A549 (cell line): ENCODE measurements at regions not wholly inside any gene's neighbourhood (a gene's known extent, or its start where the extent isn't known, plus 50 kb on each side); places are given as distances from the start of the nearest gene placed in this dataset.

Experiments
- ATAC-seq, 2 experiments: fragments of 200-7000 bp in 1 of 2; fragments of >200 bp in 1 of 2; cut with Nextera tagmentation in 1 of 2; cut with Tn5 transposase in 1 of 2; 3 replicates each; pipeline versions ENCODE4 v1.8.0 to v1.9.1; 2018 to 2020; ENCODE audit warnings: mild to moderate bottlenecking in 1 of 2, moderate library complexity in 1 of 2
- CTCF ChIA-PET: fragments of 300-600 bp; sonication (Branson Sonifier 250); formaldehyde crosslinking; extraction: SDS; loops from one replicate; lab custom pipeline; 2021; ENCODE audit warnings: antibody characterized with exemption, inconsistent platforms; lab: Yijun Ruan, JAX
- POLR2A ChIA-PET: fragments of 350-600 bp; formaldehyde crosslinking; extraction: SDS; loops from one replicate; lab custom pipeline; 2021; ENCODE audit warnings: antibody characterized with exemption, inconsistent platforms; lab: Yijun Ruan, JAX
- DNase-seq, 2 experiments: peaks; one replicate each; pipeline versions ENCODE4 v3.0.0 to v3.0.0-alpha.2; 2011 to 2016; ENCODE audit warnings: low read depth in 1 of 2, low spot score in 1 of 2
- FAIRE-seq: peaks from 2 replicates; lab custom pipeline; 2011; peaks lifted over from hg19 to GRCh38; lab: Jason Lieb, UNC
- H3K27ac ChIP-seq, 2 experiments: fragments of >200 bp; sonication (Bioruptor Twin); formaldehyde crosslinking; 3 replicates each; pipeline ENCODE4 v1.5.1; 2016 to 2017
- H3K4me1 ChIP-seq: fragments of >200 bp; sonication (Bioruptor Twin); formaldehyde crosslinking; 3 replicates; pipeline ENCODE4 v1.6.1; 2016
- H3K4me2 ChIP-seq: fragments of >200 bp; sonication (Bioruptor Twin); formaldehyde crosslinking; 3 replicates; pipeline ENCODE4 v1.6.1; 2016
- H3K4me3 ChIP-seq: fragments of >200 bp; sonication (Bioruptor Twin); formaldehyde crosslinking; 3 replicates; pipeline ENCODE4 v1.5.1; 2016
- H3K9me3 ChIP-seq: fragments of >200 bp; sonication (Bioruptor Twin); formaldehyde crosslinking; 3 replicates; pipeline ENCODE4 v1.6.1; 2016
- ATOH8 ChIP-seq: fragments of 250-450 bp; sonication (Bioruptor Pico); IDR thresholded peaks from 2 replicates; pipeline ENCODE4 v1.5.0; 2020; ENCODE audit warnings: low read depth, mild to moderate bottlenecking, moderate library complexity
- BHLHE40 ChIP-seq: IDR thresholded peaks from 2 replicates; pipeline ENCODE4 v1.6.1; 2012; ENCODE audit warnings: low read depth, low read length, inconsistent platforms
- CBX2 ChIP-seq: fragments of 200-600 bp; sonication (generic); IDR thresholded peaks from 2 replicates; pipeline ENCODE4 v1.6.1; 2016; ENCODE audit warnings: low read depth, mild to moderate bottlenecking, borderline replicate concordance
- CBX8 ChIP-seq: fragments of 200-600 bp; sonication (generic); IDR thresholded peaks from 2 replicates; pipeline ENCODE4 v1.6.1; 2016
- CEBPB ChIP-seq, 2 experiments: fragments of >200 bp in 1 of 2; sonication (Bioruptor Twin) in 1 of 2; formaldehyde crosslinking in 1 of 2; IDR thresholded peaks; 2 replicates each; pipeline ENCODE4 v1.6.1; 2012 to 2016
- CHD2 ChIP-seq: fragments of 150-350 bp; IDR thresholded peaks from 2 replicates; pipeline ENCODE4 v1.6.1; 2014; ENCODE audit warnings: low read length; ENCODE audit not compliant: partially characterized antibody
- CHD4 ChIP-seq: fragments of 200-600 bp; sonication (generic); IDR thresholded peaks from 2 replicates; pipeline ENCODE4 v1.6.1; 2016; ENCODE audit warnings: antibody characterized with exemption, mild to moderate bottlenecking, borderline replicate concordance
- CTCF ChIP-seq: fragments of >200 bp; sonication (Bioruptor Twin); formaldehyde crosslinking; IDR thresholded peaks from 3 replicates; pipeline ENCODE4 v1.5.1; 2016
- E2F6 ChIP-seq: IDR thresholded peaks from 2 replicates; pipeline ENCODE4 v1.6.1; 2012; ENCODE audit warnings: low read depth, borderline replicate concordance
- EHF ChIP-seq: fragments of 250-450 bp; sonication (Bioruptor Pico); IDR thresholded peaks from 2 replicates; pipeline ENCODE4 v1.5.0; 2020; ENCODE audit warnings: mild to moderate bottlenecking
- EHMT2 ChIP-seq: fragments of 200-600 bp; sonication (generic); IDR thresholded peaks from 2 replicates; pipeline ENCODE4 v1.6.1; 2016; ENCODE audit warnings: antibody characterized with exemption, low read depth, mild to moderate bottlenecking, moderate library complexity
- EP300 ChIP-seq, 2 experiments: fragments of >200 bp; sonication (Bioruptor Twin); formaldehyde crosslinking; IDR thresholded peaks; 2 replicates in 1 of 2; 3 replicates in 1 of 2; pipeline ENCODE4 v1.6.1; 2016 to 2017
- FOXS1 ChIP-seq: fragments of 250-450 bp; sonication (Bioruptor Pico); IDR thresholded peaks from 2 replicates; pipeline ENCODE4 v1.5.0; 2020; ENCODE audit warnings: mild to moderate bottlenecking, moderate library complexity
- HMGXB4 ChIP-seq: fragments of 250-450 bp; sonication (Bioruptor Pico); IDR thresholded peaks from 2 replicates; pipeline ENCODE4 v1.5.0; 2021; ENCODE audit warnings: mild to moderate bottlenecking, moderate library complexity, borderline replicate concordance
- HOXB13 ChIP-seq: fragments of 250-450 bp; sonication (Bioruptor Pico); IDR thresholded peaks from 2 replicates; pipeline ENCODE4 v1.5.0; 2020; ENCODE audit warnings: low read depth, mild to moderate bottlenecking, moderate library complexity
- HOXB5 ChIP-seq: fragments of 250-450 bp; sonication (Bioruptor Pico); IDR thresholded peaks from 2 replicates; pipeline ENCODE4 v1.5.0; 2020; ENCODE audit warnings: mild to moderate bottlenecking, moderate library complexity
- JUN ChIP-seq, 2 experiments: fragments of >200 bp; sonication (Bioruptor Twin); formaldehyde crosslinking; IDR thresholded peaks; 2 replicates in 1 of 2; 3 replicates in 1 of 2; pipeline ENCODE4 v1.6.1; 2016 to 2017
- MAFK ChIP-seq: fragments of 450-650 bp; IDR thresholded peaks from 2 replicates; pipeline ENCODE4 v1.6.1; 2014; ENCODE audit not compliant: partially characterized antibody
- MAX ChIP-seq: IDR thresholded peaks from 2 replicates; pipeline ENCODE4 v1.6.1; 2012
- MAZ ChIP-seq: fragments of 150-350 bp; IDR thresholded peaks from 2 replicates; pipeline ENCODE4 v1.6.1; 2014; ENCODE audit warnings: antibody characterized with exemption, low read depth, low read length, borderline replicate concordance
- NFE2L2 ChIP-seq: fragments of 150-350 bp; conservative IDR thresholded peaks from 2 replicates; pipeline ENCODE4 v1.6.1; 2014; ENCODE audit warnings: low read length
- NPAS2 ChIP-seq: fragments of 250-450 bp; sonication (Bioruptor Pico); IDR thresholded peaks from 2 replicates; pipeline ENCODE4 v1.8.0; 2022; ENCODE audit warnings: mild to moderate bottlenecking, moderate library complexity, borderline replicate concordance
- PBX3 ChIP-seq: IDR thresholded peaks from 2 replicates; pipeline ENCODE4 v1.6.1; 2012
- PHF8 ChIP-seq: fragments of 200-600 bp; sonication (generic); IDR thresholded peaks from 2 replicates; pipeline ENCODE4 v1.6.1; 2016; ENCODE audit warnings: low read depth, mild to moderate bottlenecking, antibody characterized with exemption, moderate library complexity, borderline replicate concordance
- POLR2AphosphoS2 ChIP-seq: conservative IDR thresholded peaks from 2 replicates; pipeline ENCODE4 v1.6.1; 2012; ENCODE audit warnings: low read length, improper control_type of control experiment, inconsistent platforms
- REST ChIP-seq: fragments of 200-600 bp; sonication (generic); IDR thresholded peaks from 2 replicates; pipeline ENCODE4 v1.6.1; 2016; ENCODE audit warnings: antibody characterized with exemption, mild to moderate bottlenecking, moderate library complexity
- RFX5 ChIP-seq: fragments of 450-650 bp; IDR thresholded peaks from 2 replicates; pipeline ENCODE4 v1.7.1; 2014; ENCODE audit warnings: antibody characterized with exemption, mild to moderate bottlenecking, moderate library complexity
- RNF2 ChIP-seq: fragments of 200-600 bp; sonication (generic); IDR thresholded peaks from 2 replicates; pipeline ENCODE4 v1.6.1; 2016; ENCODE audit warnings: low read depth, mild to moderate bottlenecking, antibody characterized with exemption, moderate library complexity, borderline replicate concordance
- TFCP2L1 ChIP-seq: fragments of 250-450 bp; sonication (Bioruptor Pico); IDR thresholded peaks from 2 replicates; pipeline ENCODE4 v1.5.0; 2021; ENCODE audit warnings: mild to moderate bottlenecking
- WGBS: methylation state at CpG from one replicate; pipeline ENCODE4 v1.1.6; 2017; ENCODE audit errors: missing lambda C conversion rate; 5-methylcytosine and 5-hydroxymethylcytosine counted together

- POLR2A ChIA-PET: no interaction called here
- TF ChIP-seq PBX3: no peak
- no peak for TF ChIP-seq CBX8
- no peak for TF ChIP-seq PHF8
- TF ChIP-seq ATOH8 (CRISPR knock-in tag): no peak
- no peak for TF ChIP-seq MAFK
- no peak for TF ChIP-seq CBX2
- no peak for TF ChIP-seq NPAS2 (CRISPR knock-in tag)
- no peak for TF ChIP-seq NFE2L2
- TF ChIP-seq RFX5: no peak
- no peak for TF ChIP-seq BHLHE40
- TF ChIP-seq MAZ: no peak
- TF ChIP-seq HOXB5 (CRISPR knock-in tag): no peak
- no peak for TF ChIP-seq RNF2
- no peak for TF ChIP-seq EHMT2
- no peak for TF ChIP-seq HMGXB4 (CRISPR knock-in tag)
- no peak for TF ChIP-seq CHD2
- no peak for TF ChIP-seq MAX
- no peak for TF ChIP-seq TFCP2L1
- no peak for TF ChIP-seq E2F6
- TF ChIP-seq CEBPB (IDR thresholded peaks at IDR 0.05): no peak
- CTCF ChIA-PET: interaction anchor here (1.3 to 3.1 kb wide), 2 partner anchors 10 to 15 kb away, joined by 4 to 27 read pairs; no protein-coding TSS in a partner anchor
- ATAC-seq (no peak), DNase-seq (no peak), FAIRE-seq (no peak)
- H3K27ac ChIP-seq: no peak overlapping the region
- no peak overlapping the region for H3K4me3 ChIP-seq
- H3K4me1 ChIP-seq: no peaks in the 10 kb centered on the region
- no peak overlapping the region for H3K4me2 ChIP-seq
- WGBS: 7% methylated on average over 9 of the region's 9 CpGs
- peaks cover 22% of the 10 kb centered on the region for H3K9me3 ChIP-seq
These were observed 236.7 kb upstream of the ASIC2 start for GRCh38 chr17:33529816-33530215.

GRCh38 chr17:33531311-33531710 is 238.2 kb upstream of the ASIC2 start:
- H3K4me2 ChIP-seq: no peak overlapping the region
- FAIRE-seq: no peak
- no peak for DNase-seq
- ATAC-seq: no peak
- peaks cover 22% of the 10 kb centered on the region for H3K9me3 ChIP-seq
- ChIA-PET CTCF (interaction anchor here (1.2 to 3.1 kb wide), 3 partner anchors 9 to 18 kb away, joined by 3 to 27 read pairs (median 6); no protein-coding TSS in a partner anchor), POLR2A (no interaction called here)
- 0% methylated on average over 6 of the region's 6 CpGs for WGBS
- H3K27ac ChIP-seq: no peak overlapping the region
- no peak overlapping the region for H3K4me3 ChIP-seq
- H3K4me1 ChIP-seq: no peaks in the 10 kb centered on the region
- no peak for TF ChIP-seq JUN (IDR thresholded peaks at IDR 0.05)
- no peak for TF ChIP-seq REST
- no peak for TF ChIP-seq HOXB13 (CRISPR knock-in tag)
- no peak for TF ChIP-seq CTCF
- no peak for TF ChIP-seq CHD4
- TF ChIP-seq EP300 (IDR thresholded peaks at IDR 0.05): no peak
- TF ChIP-seq FOXS1 (CRISPR knock-in tag): no peak
- TF ChIP-seq POLR2AphosphoS2: no peak
- no peak for TF ChIP-seq CHD2
- no peak for TF ChIP-seq EHF (CRISPR knock-in tag)
- TF ChIP-seq NPAS2 (CRISPR knock-in tag): no peak
